Esophagus muscularis mucosa (tissue), 4 donors: ENCODE measurements at regions not wholly inside any gene's neighbourhood (a gene's known extent, or its start where the extent isn't known, plus 50 kb on each side); places are given as distances from the start of the nearest gene placed in this dataset.

Source experiments
- DNase-seq: peaks from one replicate; pipeline ENCODE4 v3.0.0-alpha.2; 2017; ENCODE audit errors: extremely low spot score
- H3K27ac ChIP-seq, 4 donors: fragments of 200-600 bp; sonication (generic); replicated peaks in 1 of 4; 1 replicate in 3 of 4; 2 replicates in 1 of 4; pipeline ENCODE4 v1.5.1; 2016 to 2019; ENCODE audit warnings: mild to moderate bottlenecking in 1 of 4
- H3K27me3 ChIP-seq, 4 donors: fragments of 200-600 bp; sonication (generic); one replicate each; pipeline versions ENCODE4 v1.5.1 to v1.6.0; 2016 to 2019
- H3K36me3 ChIP-seq, 4 donors: fragments of 200-600 bp; sonication (generic); one replicate each; pipeline ENCODE4 v1.5.1; 2016 to 2019
- H3K4me1 ChIP-seq, 4 donors: fragments of 200-600 bp; sonication (generic); one replicate each; pipeline ENCODE4 v1.5.1; 2016 to 2019
- H3K4me3 ChIP-seq, 4 donors: fragments of 200-600 bp; sonication (generic); 1 replicate in 2 of 4; 2 replicates in 2 of 4; pipeline ENCODE4 v1.5.1; 2016 to 2019; ENCODE audit warnings: mild to moderate bottlenecking in 4 of 4, moderate library complexity in 1 of 4
- H3K9me3 ChIP-seq, 4 donors: fragments of 200-600 bp; sonication (generic); 1 replicate in 3 of 4; 2 replicates in 1 of 4; pipeline ENCODE4 v1.5.1; 2016 to 2019
- CTCF ChIP-seq, 3 experiments: fragments of 200-600 bp in 2 of 3; fragments of 450-650 bp in 1 of 3; sonication (generic) in 2 of 3; IDR thresholded peaks; one replicate each; pipeline ENCODE4 v1.5.1; 2017 to 2019; ENCODE audit warnings: antibody characterized with exemption in 3 of 3, mild to moderate bottlenecking in 2 of 3, moderate library complexity in 1 of 3
- EP300 ChIP-seq: sonication (generic); formaldehyde crosslinking; IDR thresholded peaks from one replicate; pipeline ENCODE4 v1.6.1; 2017; ENCODE audit warnings: antibody characterized with exemption
- POLR2A ChIP-seq: fragments of 450-650 bp; IDR thresholded peaks from one replicate; pipeline ENCODE4 v1.6.1; 2017; ENCODE audit warnings: antibody characterized with exemption, moderate library complexity, mild to moderate bottlenecking, low read depth
- POLR2AphosphoS5 ChIP-seq, 2 donors: sonication (generic); formaldehyde crosslinking; IDR thresholded peaks; one replicate each; pipeline ENCODE4 v1.6.1; 2017; ENCODE audit warnings: antibody characterized with exemption in 2 of 2
- WGBS: methylation state at CpG from one replicate; pipeline ENCODE4 v1.1.5; 2018; 5-methylcytosine and 5-hydroxymethylcytosine counted together
- intact Hi-C: fragments of 100-400 bp; cut with DNase I; formaldehyde crosslinking; loops from one replicate; pipeline ENCODE4 v1.15.1; 2023

GRCh38 chr15:95353512-95353911 is 977.0 kb upstream of the NR2F2 start:
- 85% methylated on average over 1 of the region's 1 CpG for WGBS
- no peaks in the 10 kb centered on the region for H3K4me1 ChIP-seq
- H3K27ac ChIP-seq, result no peak overlapping the region
- intact Hi-C loops, result no loop called here
- TF ChIP-seq POLR2AphosphoS5 (IDR thresholded peaks at IDR 0.05), result no peak
- H3K9me3 ChIP-seq, result no peaks in the 10 kb centered on the region
- no peak for DNase-seq
- no peaks in the 10 kb centered on the region for H3K27me3 ChIP-seq
- H3K4me3 ChIP-seq, result no peak overlapping the region
- no peaks in the 10 kb centered on the region for H3K36me3 ChIP-seq

- TF ChIP-seq POLR2A (no peak), POLR2AphosphoS5 (IDR thresholded peaks at IDR 0.05) (no peak), EP300 (no peak), CTCF (IDR thresholded peaks at IDR 0.05) (no peak)
- H3K27me3 ChIP-seq, result no peaks in the 10 kb centered on the region
- intact Hi-C loops, result no loop called here
- H3K4me3 ChIP-seq, result no peak overlapping the region
- H3K9me3 ChIP-seq, result peaks cover 0 to 5% (median 0%) of the 10 kb centered on the region in 4 donors
- H3K4me1 ChIP-seq, result peaks cover 0 to 10% (median 3%) of the 10 kb centered on the region in 4 donors
- 76% methylated on average over 5 of the region's 5 CpGs for WGBS
- DNase-seq, result no peak
- no peaks in the 10 kb centered on the region for H3K36me3 ChIP-seq
- no peak overlapping the region for H3K27ac ChIP-seq
These were observed 970.5 kb upstream of the NR2F2 start for GRCh38 chr15:95359966-95360365.

GRCh38 chr15:95362306-95362705 is 968.2 kb upstream of the NR2F2 start:
- no peaks in the 10 kb centered on the region for H3K27me3 ChIP-seq
- intact Hi-C loops, result no loop called here
- 64% methylated on average over 3 of the region's 3 CpGs for WGBS
- peaks cover 0 to 5% (median 0%) of the 10 kb centered on the region in 4 donors for H3K9me3 ChIP-seq
- no peaks in the 10 kb centered on the region for H3K36me3 ChIP-seq
- no peak for DNase-seq
- no peak overlapping the region for H3K4me3 ChIP-seq
- H3K27ac ChIP-seq, result no peak overlapping the region
- TF ChIP-seq POLR2AphosphoS5 (IDR thresholded peaks at IDR 0.05), result no peak
- no peak for TF ChIP-seq CTCF (IDR thresholded peaks at IDR 0.05)
- TF ChIP-seq EP300, result no peak
- no peak for TF ChIP-seq POLR2A
- H3K4me1 ChIP-seq, result peaks cover 0 to 22% (median 9%) of the 10 kb centered on the region in 4 donors

GRCh38 chr15:95363646-95364045 is 966.9 kb upstream of the NR2F2 start:
- H3K4me3 ChIP-seq, result no peak overlapping the region
- H3K27ac ChIP-seq, result peak overlapping the region in 2 of 4 donors; percentile 3 to 30
- 67% methylated on average over 5 of the region's 5 CpGs for WGBS
- no peak for DNase-seq
- peaks cover 0 to 5% (median 0%) of the 10 kb centered on the region in 4 donors for H3K9me3 ChIP-seq
- no peaks in the 10 kb centered on the region for H3K36me3 ChIP-seq
- no peak for TF ChIP-seq EP300
- TF ChIP-seq CTCF (IDR thresholded peaks at IDR 0.05), result no peak
- TF ChIP-seq POLR2A, result no peak
- no peak for TF ChIP-seq POLR2AphosphoS5 (IDR thresholded peaks at IDR 0.05)
- H3K27me3 ChIP-seq, result no peaks in the 10 kb centered on the region
- H3K4me1 ChIP-seq, result peaks cover 0 to 22% (median 9%) of the 10 kb centered on the region in 4 donors
- intact Hi-C loops, result no loop called here

- TF ChIP-seq POLR2AphosphoS5 (IDR thresholded peaks at IDR 0.05) (peak in 1 of 2 donors; percentile 32), POLR2A (no peak)
- Histone ChIP-seq H3K27me3 (no peaks in the 10 kb centered on the region), H3K27ac (peak overlapping the region; percentile 31 to 58 (median 42)), H3K4me3 (no peak overlapping the region), H3K9me3 (peaks cover 0 to 5% (median 0%) of the 10 kb centered on the region in 4 donors), H3K36me3 (no peaks in the 10 kb centered on the region), H3K4me1 (peaks cover 0 to 22% (median 9%) of the 10 kb centered on the region in 4 donors)
- no peak for DNase-seq
- intact Hi-C loops, result no loop called here
- WGBS, result 12% methylated on average over 12 of the region's 12 CpGs
These were observed 964.9 kb upstream of the NR2F2 start for GRCh38 chr15:95365511-95366107.

GRCh38 chr15:95368191-95368590 is 962.3 kb upstream of the NR2F2 start:
- no peaks in the 10 kb centered on the region for H3K9me3 ChIP-seq
- peaks cover 0 to 22% (median 9%) of the 10 kb centered on the region in 4 donors for H3K4me1 ChIP-seq
- H3K27ac ChIP-seq, result no peak overlapping the region
- DNase-seq, result no peak
- H3K4me3 ChIP-seq, result no peak overlapping the region
- no peaks in the 10 kb centered on the region for H3K36me3 ChIP-seq
- intact Hi-C loops, result no loop called here
- H3K27me3 ChIP-seq, result no peaks in the 10 kb centered on the region
- TF ChIP-seq EP300 (no peak), CTCF (IDR thresholded peaks at IDR 0.05) (no peak), POLR2A (no peak), POLR2AphosphoS5 (IDR thresholded peaks at IDR 0.05) (no peak)
- WGBS, result 77% methylated on average over 5 of the region's 5 CpGs
